ENCODE measurements at regions not wholly inside any gene's neighbourhood (a gene's known extent, or its start where the extent isn't known, plus 50 kb on each side); places are given as distances from the start of the nearest gene placed in this dataset.

DNA sequence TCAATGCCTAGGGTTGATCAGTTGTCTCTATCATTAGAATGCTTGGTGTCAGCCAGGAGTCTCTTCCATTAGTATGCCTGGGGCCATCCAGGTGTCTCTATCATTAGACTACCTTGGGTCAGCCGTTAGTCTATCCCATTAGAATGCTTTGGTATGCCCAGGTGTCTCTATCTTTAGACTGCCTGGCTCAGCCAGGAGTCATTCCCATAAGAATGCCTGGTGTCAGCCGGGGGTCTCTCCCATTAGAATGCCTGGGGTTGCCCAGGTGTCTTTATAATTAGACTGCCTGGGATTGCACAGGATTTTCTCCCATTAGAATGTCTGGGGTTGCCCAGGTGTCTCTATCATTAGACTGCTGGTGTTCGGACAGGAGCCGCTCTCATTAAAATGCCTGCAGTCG, 1442.9 kb downstream of the UQCRFS1 start:
- Histone ChIP-seq H3K23me2 (ENCODE audit: insufficient read length, low read depth, low read length, poor library complexity, severe bottlenecking) (no peaks in the 10 kb centered on the region), H3K79me2 (ENCODE audit: insufficient read depth, low read length) (no peaks in the 10 kb centered on the region), H2BK120ac (ENCODE audit: low read depth, low read length, poor library complexity, severe bottlenecking) (no peak overlapping the region), H3K18ac (ENCODE audit: insufficient read length, low read depth, low read length) (no peak overlapping the region), H3K79me1 (ENCODE audit: insufficient read depth, low read depth, low read length, poor library complexity, severe bottlenecking) (no peaks in the 10 kb centered on the region), H3K4me1 (ENCODE audit: insufficient read depth, low read length) (no peaks in the 10 kb centered on the region), H2BK20ac (ENCODE audit: low read depth, low read length, poor library complexity, severe bottlenecking) (no peak overlapping the region), H2AK5ac (ENCODE audit: insufficient read length, low read length) (no peak overlapping the region), H2BK5ac (ENCODE audit: insufficient read length, low read length) (no peak overlapping the region), H3T11ph (ENCODE audit: low read length) (no peak overlapping the region), H2BK12ac (ENCODE audit: insufficient read length, low read depth, low read length) (no peak overlapping the region), H3K9me3 (ENCODE audit: control insufficient read depth, low read depth, low read length) (peaks cover 33% of the 10 kb centered on the region), H3K56ac (ENCODE audit: insufficient read length, low read depth, low read length) (no peak overlapping the region), H3K27ac (ENCODE audit: insufficient read length, low read depth, low read length) (no peak overlapping the region), H4K20me1 (ENCODE audit: control insufficient read depth, insufficient read depth, insufficient read length) (no peaks in the 10 kb centered on the region), H4K5ac (ENCODE audit: insufficient read length, low read depth, low read length) (no peak overlapping the region), H2BK15ac (ENCODE audit: low read depth, low read length) (no peak overlapping the region), H4K8ac (replicated peaks; ENCODE audit: insufficient read length, low read depth, low read length) (no peak overlapping the region), H3K4ac (ENCODE audit: low read depth, low read length) (no peak overlapping the region), H3K23ac (ENCODE audit: insufficient read length, low read depth, low read length) (no peak overlapping the region), H2AFZ (ENCODE audit: low read length) (no peak overlapping the region), H3K4me2 (ENCODE audit: insufficient read depth, insufficient read length, low read length) (no peak overlapping the region), H3K14ac (ENCODE audit: insufficient read depth, low read length) (no peak overlapping the region), H4K91ac (ENCODE audit: insufficient read length, low read depth, low read length) (no peak overlapping the region), H3K27me3 (ENCODE audit: insufficient read depth, low read length) (peaks cover 32% of the 10 kb centered on the region; the same call in 1 of the 2 replicates), H3K9ac (ENCODE audit: extremely low read depth, insufficient read length, low read length) (no peak overlapping the region)
- peaks cover 42 to 76% (median 48%) of the 10 kb centered on the region in 3 experiments for H3K36me3 Mint-ChIP-seq (ENCODE audit: insufficient read depth in 1 of 3, low read depth in 3 of 3)
- H3K27ac Mint-ChIP-seq = no peak overlapping the region
- DNase-seq = no peak
- H3K27me3 Mint-ChIP-seq (ENCODE audit: low read depth) = peaks cover 94% of the 10 kb centered on the region
- TF ChIP-seq, protein P1, sequence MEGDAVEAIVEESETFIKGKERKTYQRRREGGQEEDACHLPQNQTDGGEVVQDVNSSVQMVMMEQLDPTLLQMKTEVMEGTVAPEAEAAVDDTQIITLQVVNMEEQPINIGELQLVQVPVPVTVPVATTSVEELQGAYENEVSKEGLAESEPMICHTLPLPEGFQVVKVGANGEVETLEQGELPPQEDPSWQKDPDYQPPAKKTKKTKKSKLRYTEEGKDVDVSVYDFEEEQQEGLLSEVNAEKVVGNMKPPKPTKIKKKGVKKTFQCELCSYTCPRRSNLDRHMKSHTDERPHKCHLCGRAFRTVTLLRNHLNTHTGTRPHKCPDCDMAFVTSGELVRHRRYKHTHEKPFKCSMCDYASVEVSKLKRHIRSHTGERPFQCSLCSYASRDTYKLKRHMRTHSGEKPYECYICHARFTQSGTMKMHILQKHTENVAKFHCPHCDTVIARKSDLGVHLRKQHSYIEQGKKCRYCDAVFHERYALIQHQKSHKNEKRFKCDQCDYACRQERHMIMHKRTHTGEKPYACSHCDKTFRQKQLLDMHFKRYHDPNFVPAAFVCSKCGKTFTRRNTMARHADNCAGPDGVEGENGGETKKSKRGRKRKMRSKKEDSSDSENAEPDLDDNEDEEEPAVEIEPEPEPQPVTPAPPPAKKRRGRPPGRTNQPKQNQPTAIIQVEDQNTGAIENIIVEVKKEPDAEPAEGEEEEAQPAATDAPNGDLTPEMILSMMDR (conservative IDR thresholded peaks at IDR 0.05) = no peak
- peaks cover 94 to 98% of the 10 kb centered on the region in 2 experiments for H3K9me3 Mint-ChIP-seq
- H3K4me1 Mint-ChIP-seq = no peaks in the 10 kb centered on the region
- WGBS (ENCODE audit: extremely low coverage, insufficient read length, low lambda C conversion rate) = no CpG with 5 or more reads among the region's 5 CpGs
- no peak overlapping the region for H3K4me3 Mint-ChIP-seq
